ENCODE measurements at regions not wholly inside any gene's neighbourhood (a gene's known extent, or its start where the extent isn't known, plus 50 kb on each side); places are given as distances from the start of the nearest gene placed in this dataset.
"Not testable (repeated sequence)": the region's sequence is repeated elsewhere in the genome, so short reads cannot be mapped to it uniquely, and the experiment has no call there.

DNA sequence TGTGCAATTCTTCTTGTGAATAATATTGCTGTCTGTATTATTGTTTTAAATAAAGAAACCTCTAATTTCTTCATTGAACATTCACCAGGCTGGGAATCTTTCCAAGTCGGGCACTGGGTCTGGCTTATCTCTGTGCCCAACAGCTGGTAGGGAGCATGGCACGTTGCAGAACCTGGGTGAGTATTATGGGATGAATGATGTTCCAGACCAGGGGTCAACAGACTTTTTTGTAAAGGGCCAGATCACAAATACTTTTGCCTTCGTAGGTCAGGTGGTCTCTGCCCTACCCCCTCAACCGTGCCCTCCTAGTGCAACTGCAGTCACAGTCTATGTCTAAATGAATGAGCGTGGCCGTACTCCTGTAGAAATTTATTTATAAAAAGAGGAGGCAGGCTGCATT is 81.6 kb upstream of the FOXQ1 start:
- DNase-seq, result no peak

DNA sequence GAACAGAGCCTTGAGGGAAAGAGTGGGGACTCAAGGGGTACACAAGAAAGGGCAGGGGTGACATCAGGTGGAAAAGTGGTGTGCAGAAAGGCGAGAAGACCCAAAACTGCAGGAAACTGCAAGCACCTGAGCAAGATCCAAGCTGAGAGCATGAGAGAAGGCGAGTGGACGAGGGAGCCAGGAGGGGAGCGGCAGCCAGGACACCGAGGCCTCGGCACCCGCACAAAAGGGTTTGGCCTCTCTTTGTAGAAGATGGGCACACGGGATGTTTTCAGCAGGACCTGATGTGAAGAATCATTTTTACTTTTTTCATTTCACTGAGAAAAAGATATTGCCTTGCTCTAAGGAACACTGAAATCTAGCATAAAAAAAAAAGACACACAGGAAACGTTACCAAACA is 82.1 kb upstream of the FOXQ1 start:
- no peak for DNase-seq

DNA sequence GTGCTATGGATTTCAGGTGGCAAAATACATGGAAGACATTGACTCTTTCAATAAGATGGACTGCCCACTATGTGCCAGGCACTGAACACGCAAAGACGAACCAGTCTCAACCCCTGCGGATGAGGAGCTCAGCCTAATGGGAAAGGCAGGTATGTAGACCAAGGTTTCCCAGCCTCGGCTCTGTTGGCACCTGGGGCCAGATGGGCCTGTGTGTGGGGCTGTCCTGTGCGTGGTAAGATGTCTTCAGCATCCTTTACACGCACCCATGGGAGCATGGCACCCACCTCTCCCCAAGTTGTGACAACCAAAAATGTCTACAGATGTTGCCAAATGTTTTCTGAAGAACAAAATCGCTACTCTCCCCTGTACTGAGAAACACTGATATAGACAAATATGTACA is 82.6 kb upstream of the FOXQ1 start:
- no peak for DNase-seq

DNA sequence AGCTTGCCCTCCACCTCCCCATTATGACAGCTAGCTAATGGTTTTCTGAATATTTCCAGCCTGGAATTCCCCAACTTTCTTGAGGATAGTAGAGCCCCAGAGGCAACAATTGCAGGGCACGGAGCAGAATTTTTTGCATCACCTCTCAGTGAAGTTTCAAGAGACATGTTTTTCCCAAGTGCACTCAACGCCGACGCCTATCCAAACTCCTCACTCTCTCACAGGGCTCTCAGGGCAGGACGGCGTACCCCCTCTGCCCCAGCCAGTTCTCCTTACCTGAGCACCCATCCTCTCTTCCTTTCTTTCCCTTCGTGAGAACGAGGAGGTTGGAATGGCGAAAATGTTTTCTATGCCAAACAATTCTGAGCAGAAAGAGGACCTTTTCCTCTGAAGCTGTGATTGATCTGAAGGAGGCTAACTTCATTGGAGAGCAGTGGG is 83.1 kb upstream of the FOXQ1 start:
- no peak for DNase-seq

DNA sequence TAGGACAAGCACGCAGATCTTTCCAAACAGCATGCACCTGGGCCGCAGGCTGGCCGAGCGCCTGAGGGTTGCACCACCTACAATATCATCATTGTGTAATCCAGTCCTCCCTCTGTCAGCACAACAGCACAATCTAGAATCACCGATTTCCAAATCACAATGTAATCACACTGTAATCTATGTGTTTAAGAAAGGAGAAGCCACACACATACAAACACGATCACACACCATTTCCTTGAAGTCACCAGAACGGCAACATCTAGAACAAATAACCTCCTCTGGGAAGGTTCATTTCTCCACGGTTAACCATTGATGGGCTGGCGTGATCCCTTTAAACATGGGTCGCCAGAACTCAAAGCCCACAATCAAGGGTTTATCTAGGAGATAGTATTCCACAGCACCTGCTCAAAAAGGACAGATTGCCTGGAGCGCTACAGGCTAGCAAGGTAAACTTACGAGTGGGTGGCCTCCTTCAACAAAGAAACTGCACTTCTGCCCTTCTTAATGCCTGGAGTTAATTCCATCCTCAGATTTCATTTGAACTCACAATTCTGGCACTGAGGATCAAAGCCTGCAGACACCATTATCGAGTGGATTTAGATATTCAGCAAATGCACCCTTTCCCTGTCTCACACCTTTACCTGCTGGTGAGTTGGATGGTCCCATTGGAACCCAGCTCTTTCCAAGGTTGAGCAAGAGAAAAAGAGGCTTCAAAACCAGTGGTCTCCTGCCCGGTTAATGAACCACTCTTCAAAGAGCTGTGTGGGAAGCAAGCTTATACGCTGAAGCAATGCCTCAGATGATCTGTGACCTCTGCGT is 83.8 kb upstream of the FOXQ1 start:
- DNase-seq, result no peak

DNA sequence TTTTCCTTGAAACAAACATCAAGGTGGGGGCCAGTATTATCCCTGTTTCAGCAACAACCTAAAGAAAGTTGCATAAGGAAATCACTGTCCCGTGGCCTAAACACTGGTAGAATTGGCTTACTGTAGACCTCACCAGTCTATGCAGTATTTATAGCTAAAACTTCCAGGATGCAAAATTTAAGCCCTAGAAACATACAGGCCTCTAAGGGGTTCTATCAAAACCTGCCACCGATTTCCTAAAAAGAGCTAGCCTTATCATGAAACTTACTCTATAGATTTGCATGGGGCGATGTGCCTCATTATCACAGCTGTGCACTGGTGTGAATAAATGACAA is 84.3 kb upstream of the FOXQ1 start:
- DNase-seq, result no peak

DNA sequence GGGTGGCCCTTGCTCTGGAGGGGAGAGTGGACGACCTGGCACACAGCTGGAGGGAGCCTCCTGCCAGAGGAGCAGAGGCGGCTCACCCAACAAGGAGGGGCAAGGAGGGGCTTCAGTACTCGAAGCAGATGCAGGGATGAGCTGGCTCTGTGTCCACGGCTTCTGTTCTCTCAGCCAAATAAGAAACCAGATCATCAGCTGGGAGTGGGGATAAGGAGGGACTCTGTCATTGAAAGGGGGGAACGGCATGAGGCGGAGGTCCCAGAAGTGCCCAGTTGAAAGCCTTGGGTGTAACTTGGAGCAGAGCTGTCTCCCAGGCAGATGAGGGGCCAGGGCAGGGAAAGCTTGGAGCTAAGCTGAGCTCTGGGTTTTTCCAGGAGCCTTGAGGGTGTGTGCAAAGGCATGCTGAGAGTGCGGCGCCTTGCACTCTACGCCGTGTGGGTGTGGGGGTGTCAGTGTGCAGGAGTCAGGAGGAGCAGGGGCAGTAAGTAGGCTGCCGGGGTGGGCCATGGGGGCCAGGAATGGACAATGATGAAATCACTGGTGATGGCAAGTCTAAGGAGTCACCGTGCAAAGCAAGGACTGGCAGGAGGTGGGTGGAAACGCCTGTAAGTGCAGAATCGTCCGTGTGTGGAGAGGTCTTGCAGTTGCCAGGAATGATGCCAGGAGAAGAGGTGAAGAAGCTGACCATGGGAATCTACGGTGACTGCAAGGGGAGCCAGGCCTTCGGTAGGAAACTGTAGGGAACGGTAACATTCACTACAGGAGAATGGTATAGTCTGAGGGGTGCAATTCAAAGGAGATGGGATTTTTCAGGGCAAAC is 85.4 kb upstream of the FOXQ1 start:
- no peak for DNase-seq

DNA sequence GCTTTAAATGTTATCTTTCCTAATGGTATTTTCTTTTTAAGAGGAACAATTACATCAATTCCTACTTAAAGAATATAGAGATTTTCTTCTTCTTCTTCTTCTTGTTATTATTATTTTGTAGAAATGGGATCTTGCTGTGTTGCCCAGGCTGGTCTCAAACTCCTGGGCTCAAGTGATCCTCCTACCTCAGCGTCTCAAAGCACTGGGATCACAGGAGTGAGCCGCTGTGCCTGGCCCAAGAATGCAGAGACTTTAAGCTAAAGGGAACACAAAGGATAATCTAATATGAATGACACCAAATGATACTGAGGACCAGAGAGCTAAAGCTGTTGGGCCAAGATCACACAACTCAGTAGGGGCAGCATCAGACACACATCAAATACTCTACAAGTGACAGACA is 87.4 kb upstream of the FOXQ1 start:
- DNase-seq, result no peak

DNA sequence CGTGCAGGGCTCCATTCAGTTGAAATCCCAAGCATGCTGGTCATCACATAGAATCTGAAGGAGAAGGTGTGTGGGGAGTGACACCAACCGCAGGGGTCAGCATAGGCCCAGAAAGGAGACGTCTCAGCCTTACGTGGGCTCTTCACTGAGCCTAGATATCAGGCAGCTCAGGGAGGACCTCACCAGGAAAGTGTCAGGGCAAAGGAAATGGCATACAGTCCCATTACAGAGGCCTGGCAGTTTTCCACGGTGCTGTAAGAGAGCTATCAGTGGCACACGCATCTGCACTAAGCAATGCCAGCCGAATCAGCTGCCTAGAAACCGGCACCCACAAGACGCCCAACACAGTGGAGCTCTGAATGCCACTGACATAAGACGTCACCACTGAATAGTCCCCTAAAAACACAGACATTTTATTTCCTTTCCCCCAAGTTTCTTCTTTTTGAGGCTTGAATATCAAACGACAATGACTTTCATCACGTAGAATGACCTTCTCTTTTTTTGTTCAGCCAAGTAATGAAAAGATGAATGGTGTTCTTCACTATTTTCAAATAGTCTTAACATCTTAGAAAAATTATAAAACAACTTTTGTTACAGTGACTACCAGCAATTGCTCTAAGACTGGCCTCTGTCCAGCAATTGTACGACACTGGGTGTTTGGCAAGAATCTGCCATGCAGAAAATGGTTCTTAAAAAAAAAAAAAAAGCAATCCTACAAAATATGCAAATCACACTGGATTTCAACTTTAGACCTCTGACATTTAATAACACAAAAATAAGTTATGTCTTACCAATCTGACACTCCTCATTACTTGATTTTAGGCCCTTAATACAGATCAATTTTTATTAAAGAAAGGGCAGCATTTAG is 88.9 kb upstream of the FOXQ1 start:
- no peak for DNase-seq

DNA sequence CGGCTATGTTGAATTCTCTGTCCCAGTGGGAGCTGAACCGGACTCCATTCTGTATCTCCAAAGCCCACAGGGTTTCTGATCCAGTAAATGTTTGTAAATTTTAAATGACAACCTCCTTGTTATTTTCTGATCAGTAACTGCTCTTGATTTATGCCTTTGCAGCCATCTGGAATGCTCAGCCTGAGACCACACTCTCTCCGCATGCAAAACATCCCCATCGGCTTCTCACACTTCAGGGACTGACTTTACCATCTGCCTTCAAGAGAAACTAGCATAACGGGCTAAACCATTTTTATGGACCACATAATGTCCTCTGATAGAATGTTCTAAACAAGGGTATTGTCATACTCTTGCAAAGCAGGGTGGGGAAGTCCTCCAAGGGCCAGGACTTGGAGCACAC is 94.5 kb upstream of the FOXQ1 start:
- DNase-seq, result no peak

DNA sequence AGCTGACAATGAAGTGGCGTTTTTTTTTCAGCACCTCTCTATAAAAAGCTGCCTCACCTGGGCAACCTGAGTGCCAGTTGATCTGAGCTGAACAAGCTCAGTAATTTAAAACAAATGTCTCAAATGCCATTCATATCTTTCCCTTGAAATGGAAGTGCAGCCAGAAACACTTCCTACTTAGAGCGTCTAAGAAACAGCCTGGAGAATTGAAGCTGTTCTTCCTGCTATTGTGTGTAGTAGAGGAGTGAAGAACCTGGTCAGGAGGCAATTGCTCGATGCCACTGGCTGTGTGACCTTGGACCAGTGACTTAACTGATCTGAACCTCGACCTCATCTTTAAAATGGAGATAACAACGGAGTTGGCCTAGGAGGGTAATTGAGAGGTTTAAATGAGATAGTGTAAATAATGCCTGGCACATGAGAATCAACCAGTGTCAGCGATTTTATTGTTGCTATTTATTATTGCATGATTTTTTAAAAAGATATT is 95.4 kb upstream of the FOXQ1 start:
- no peak for DNase-seq

DNA sequence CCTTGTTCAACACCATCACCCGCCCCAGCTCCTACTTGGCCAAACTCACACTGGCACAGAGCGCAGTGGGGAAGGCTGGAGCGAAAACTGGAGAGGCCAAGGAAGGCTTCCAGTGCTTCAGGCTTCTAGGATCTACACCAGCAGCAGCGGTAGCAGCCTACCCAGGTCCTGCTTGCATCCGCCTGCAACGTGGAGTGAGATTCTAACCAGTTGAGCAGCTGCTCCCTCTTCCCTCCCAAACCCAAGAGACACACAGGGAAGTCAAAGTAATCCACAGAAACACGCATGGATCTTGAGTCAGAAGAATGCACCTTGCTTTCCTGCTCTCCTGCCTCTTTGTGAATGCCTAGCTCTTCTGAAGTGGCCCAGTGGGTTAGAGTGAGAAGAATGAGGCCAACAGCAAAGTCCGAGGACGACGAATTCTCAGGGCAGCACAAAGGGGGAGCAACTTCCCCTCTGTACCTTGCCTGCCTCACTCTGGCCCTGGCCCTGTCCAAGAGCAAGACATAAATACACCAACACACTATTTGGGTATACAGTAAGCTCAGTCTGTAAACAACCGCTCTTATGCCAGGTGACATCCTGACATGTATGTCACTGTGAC is 95.9 kb upstream of the FOXQ1 start:
- DNase-seq, result no peak

DNA sequence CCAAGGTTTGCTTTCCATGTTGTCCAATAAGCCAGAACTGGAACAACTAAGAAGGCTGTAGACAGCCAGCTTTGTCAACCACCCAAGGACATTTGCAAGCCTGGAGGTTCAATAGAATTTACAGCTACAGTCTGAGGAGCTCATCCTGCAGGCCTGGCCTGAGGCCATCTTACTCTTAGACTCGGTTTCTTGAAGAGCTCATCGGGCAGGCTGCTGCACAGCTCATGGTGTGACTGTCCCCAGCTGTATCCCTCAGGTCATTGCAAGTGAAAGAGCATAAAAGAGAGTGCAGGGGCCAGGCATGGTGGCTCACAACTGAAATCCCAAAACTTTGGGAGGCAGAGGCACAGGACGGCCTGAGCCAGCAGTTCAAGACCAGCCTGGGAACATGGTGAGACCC is 96.9 kb upstream of the FOXQ1 start:
- no peak for DNase-seq

DNA sequence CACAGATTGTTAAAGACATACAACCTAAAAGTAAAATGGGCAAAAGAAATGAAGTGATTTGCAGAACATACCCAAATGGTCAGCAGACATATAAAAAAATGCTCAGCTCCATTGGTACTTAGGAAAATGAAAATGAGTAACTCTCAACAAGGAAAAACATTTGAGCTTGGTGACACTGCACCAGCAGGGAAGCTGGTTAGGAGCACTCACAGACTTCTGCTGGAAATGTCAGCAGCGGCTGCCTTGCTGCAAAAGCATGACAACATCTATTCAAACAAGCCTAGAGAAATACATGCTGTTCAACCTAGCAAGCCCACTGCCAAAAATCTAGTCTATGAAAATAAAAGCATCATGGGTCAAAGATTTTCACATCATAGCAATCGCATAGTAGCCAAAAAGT is 99.0 kb upstream of the FOXQ1 start:
- no peak for DNase-seq

DNA sequence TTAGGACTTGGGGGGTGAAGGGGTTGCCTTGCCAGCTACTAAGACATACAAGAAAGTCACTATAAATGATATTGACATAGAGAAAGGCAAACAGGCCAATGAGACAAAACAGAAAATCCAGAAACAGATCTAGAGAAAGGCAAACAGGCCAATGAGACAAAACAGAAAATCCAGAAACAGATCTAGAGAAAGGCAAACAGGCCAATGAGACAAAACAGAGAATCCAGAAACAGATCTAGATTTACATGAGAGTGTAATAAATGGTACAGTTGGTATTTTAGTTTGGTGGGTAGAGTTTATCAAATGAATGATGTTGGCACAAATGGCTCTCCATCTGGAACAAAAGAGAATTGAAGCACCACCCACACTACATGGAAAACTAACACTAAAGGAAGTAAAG is 99.8 kb upstream of the FOXQ1 start:
- DNase-seq, result not testable (repeated sequence)

DNA sequence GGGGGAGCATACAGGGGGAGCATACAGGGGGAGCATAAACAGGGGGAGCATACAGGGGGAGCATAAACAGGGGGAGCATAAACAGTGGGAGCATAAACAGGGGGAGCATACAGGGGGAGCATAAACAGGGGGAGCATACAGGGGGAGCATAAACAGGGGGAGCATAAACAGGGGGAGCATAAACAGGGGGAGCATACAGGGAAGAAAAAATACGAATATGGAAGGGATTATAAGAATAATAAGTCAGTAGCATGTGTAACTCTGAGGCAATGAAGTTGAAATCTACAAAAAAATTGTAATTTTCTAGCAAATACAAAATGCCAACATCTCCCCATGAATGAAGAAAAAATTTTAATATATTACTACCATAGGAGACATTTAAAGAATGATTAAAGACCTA is 101.3 kb upstream of the FOXQ1 start:
- DNase-seq, result not testable (repeated sequence)

DNA sequence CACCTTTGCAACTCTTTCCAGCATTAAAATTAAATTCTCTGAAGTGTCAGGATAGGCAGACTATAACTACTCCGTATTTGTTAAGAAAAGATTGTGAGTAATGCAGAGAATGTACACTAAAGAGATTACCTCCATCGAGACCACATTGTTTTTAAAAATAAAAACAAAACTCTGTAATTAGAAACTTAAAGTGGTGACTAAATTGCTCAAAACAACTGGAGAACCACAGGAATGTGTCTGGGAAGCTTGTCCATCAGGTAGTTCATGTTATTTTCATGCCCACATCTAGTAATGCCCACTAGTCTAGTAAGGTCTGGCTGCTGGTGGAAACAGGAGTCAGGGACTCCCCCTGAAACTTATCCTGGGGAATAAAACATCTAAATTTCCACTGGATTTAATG is 103.0 kb upstream of the FOXQ1 start:
- DNase-seq, result no peak

DNA sequence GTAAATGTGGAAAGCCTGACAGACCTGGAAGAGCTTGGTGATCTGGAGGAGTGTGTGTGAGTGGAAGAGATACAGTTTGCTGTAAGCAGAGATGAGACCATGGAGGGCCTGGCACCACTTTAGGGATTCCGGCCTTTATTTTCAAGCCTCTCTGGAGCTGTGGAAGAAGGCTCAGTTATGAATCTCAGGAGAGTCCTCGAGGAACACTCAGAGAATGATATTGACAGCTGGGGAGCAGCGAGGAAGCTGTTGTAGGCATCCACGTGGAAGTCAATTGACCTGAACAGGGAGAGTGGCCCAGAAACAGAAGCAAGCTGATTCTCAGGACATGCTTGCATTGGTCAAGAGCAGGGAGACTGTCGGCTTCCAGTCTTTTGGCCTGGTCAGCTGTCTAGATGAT is 108.4 kb upstream of the FOXQ1 start:
- no peak for DNase-seq

DNA sequence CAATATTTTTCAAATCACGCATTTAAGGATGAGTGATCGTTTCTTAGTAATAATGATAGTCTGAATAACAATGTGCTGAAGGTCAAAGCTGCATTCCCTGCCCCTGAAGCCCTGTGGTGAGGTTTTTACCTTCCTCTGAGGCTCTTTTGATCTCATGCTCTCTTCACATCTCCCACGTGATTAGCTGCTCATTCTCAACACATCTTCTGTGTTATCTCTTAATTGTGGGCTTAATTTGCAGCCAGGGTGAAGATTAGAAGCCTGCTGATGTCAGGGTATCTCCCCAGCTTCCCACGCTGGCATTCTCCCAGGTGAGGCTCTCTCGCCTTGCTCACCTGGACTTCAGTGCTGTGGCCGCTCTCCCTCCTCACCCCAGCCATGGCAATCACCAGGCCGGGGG is 109.7 kb upstream of the FOXQ1 start:
- DNase-seq, result no peak

DNA sequence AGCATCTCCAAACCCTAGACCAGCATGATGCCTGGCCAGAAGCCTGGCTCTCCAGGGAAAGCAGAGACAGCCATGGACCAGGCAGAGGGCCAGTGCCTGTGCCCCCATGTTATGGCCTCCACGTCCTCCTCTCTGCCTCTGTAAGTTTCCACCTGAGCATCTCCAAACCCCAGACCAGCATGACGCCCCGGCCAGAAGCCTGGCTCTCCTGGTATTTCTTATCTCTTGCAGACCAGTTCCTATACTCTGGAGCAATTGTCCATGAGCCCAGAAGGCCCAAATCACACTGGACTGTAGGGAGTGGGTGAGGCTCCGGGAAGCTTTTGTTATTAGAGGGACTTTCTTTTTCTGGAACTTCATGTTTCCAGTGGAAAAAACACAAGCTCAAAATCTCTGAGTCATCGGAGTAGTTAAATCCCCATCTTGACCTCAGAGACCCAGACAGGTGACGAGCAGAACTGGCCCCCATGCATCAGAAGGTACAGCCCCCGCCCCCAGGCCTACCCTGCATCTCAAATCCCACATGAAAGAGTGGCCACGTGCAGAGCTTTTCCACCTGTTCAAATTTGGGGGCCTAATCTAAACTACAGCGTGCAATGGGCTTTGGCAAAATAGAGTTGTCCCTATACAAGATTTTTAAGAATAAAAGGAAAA is 110.2 kb upstream of the FOXQ1 start:
- no peak for DNase-seq

DNA sequence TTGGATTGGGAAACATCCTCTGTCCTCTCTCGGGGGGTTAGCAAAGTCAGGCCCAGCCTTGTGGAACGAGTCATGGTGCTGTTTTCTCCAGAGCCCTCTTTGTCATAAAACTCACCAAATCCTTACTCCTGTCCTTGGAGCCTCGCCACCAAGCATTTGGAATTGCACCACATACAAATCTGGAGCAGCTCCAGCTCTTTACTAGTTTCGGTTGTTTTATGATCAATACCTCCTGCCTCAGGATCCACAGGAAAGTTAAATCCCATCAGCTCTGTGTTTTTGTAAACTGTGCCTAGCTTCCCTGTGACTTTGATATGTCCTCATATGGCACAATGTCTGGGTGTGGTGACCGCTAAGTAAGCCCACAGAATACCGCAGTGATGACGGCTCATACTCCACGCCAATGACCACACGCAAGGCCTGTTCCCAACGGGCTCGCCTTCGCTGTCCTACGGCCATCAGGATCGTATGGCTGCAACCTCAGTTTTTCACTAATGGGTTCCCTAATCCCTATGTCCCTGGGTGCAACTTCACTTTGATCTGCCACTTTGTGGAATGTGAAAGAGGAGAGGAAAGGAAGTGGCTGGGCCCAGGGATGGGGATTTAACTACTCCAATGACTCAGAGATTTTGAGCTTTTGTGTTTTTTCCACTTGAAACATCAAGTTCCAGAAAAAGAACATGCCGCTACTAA is 111.3 kb upstream of the FOXQ1 start:
- DNase-seq, result no peak

DNA sequence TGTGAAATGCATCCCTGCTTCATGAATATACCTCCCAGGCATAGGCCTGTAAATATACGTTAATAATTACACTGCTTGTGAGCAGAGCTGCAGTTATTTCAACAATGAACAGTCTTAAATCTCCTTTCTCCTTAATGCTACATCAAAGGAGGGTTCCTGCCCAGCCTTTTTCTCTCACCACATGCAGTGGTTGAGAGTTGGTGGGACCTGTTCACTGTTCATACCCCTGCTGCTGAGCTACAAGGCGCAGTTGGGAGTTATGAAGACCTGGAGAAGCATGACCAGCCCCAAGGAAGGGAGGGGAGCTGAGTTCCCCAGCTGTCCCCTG is 111.9 kb upstream of the FOXQ1 start:
- no peak for DNase-seq

Data from CD4-positive, alpha-beta T cell treated with Interleukin-15 for 1 hour (primary cell).